HEK293 (cell line): ENCODE measurements at regions not wholly inside any gene's neighbourhood (a gene's known extent, or its start where the extent isn't known, plus 50 kb on each side); places are given as distances from the start of the nearest gene placed in this dataset.

Source experiments
- CTCF ChIA-PET: fragments of 350-600 bp; formaldehyde crosslinking; extraction: SDS; loops from one replicate; lab custom pipeline; 2021; ENCODE audit warnings: antibody characterized with exemption; lab: Yijun Ruan, JAX
- POLR2A ChIA-PET: fragments of 300-600 bp; formaldehyde crosslinking; extraction: SDS; loops from one replicate; lab custom pipeline; 2020; ENCODE audit warnings: antibody characterized with exemption, inconsistent platforms; lab: Yijun Ruan, JAX
- H3K27ac ChIP-seq: fragments of 200-500 bp; sonication (Bioruptor generic); 2 replicates; pipeline ENCODE4 v1.5.1; 2014; ENCODE audit warnings: low read depth, low read length, control low read depth, inconsistent platforms; ENCODE audit errors: extremely low read depth
- H3K36me3 ChIP-seq, 2 experiments: fragments of 200-500 bp in 1 of 2; sonication (Bioruptor generic) in 1 of 2; 1 replicate in 1 of 2; 2 replicates in 1 of 2; pipeline ENCODE4 v1.5.1; 2014 to 2017; ENCODE audit warnings: inconsistent platforms in 2 of 2, low read length in 2 of 2; ENCODE audit not compliant: control insufficient read depth in 2 of 2, insufficient read depth in 1 of 2
- H3K4me1 ChIP-seq: fragments of 200-500 bp; sonication (Bioruptor generic); 2 replicates; pipeline ENCODE4 v1.5.1; 2014; ENCODE audit warnings: mild to moderate bottlenecking, low read length, inconsistent platforms; ENCODE audit not compliant: control insufficient read depth, insufficient read depth
- H3K4me3 ChIP-seq: 2 replicates; pipeline ENCODE4 v1.5.1; 2011; ENCODE audit warnings: low read depth, mild to moderate bottlenecking, control low read depth, low read length, moderate library complexity
- H3K9me3 ChIP-seq: fragments of 200-500 bp; sonication (Bioruptor generic); 2 replicates; pipeline ENCODE4 v1.5.1; 2014; ENCODE audit warnings: low read depth, low read length, inconsistent platforms; ENCODE audit not compliant: control insufficient read depth, insufficient read depth
- KLF7 ChIP-seq: fragments of 450-650 bp; formaldehyde crosslinking; IDR thresholded peaks from 2 replicates; pipeline ENCODE4 v1.5.1; 2016; ENCODE audit warnings: missing biosample characterization, missing genetic modification characterization, borderline replicate concordance
- ZBTB10 ChIP-seq: fragments of 450-650 bp; formaldehyde crosslinking; IDR thresholded peaks from 2 replicates; pipeline ENCODE4 v1.5.1; 2016; ENCODE audit warnings: missing biosample characterization, missing genetic modification characterization
- ZBTB26 ChIP-seq: fragments of 450-650 bp; formaldehyde crosslinking; optimal IDR thresholded peaks from 2 replicates; pipeline ENCODE3; 2016; ENCODE audit warnings: missing biosample characterization, mild to moderate bottlenecking, missing genetic modification characterization
- ZBTB48 ChIP-seq: fragments of 450-650 bp; formaldehyde crosslinking; IDR thresholded peaks from 2 replicates; pipeline ENCODE4 v1.5.1; 2016; ENCODE audit warnings: missing biosample characterization, missing genetic modification characterization
- ZBTB8A ChIP-seq: fragments of 450-650 bp; formaldehyde crosslinking; IDR thresholded peaks from 2 replicates; pipeline ENCODE4 v1.5.1; 2016; ENCODE audit warnings: missing biosample characterization, missing genetic modification characterization
- ZFP41 ChIP-seq: fragments of 450-650 bp; formaldehyde crosslinking; IDR thresholded peaks from 2 replicates; pipeline ENCODE4 v1.5.1; 2016; ENCODE audit warnings: missing biosample characterization, missing genetic modification characterization, borderline replicate concordance
- ZNF132 ChIP-seq: fragments of 450-650 bp; formaldehyde crosslinking; IDR thresholded peaks from 2 replicates; pipeline ENCODE4 v1.5.1; 2017; ENCODE audit warnings: missing biosample characterization, missing genetic modification characterization, borderline replicate concordance
- ZNF26 ChIP-seq: fragments of 450-650 bp; formaldehyde crosslinking; IDR thresholded peaks from 2 replicates; pipeline ENCODE4 v1.5.1; 2016; ENCODE audit warnings: missing biosample characterization, missing genetic modification characterization
- ZNF280C ChIP-seq: fragments of 450-650 bp; formaldehyde crosslinking; IDR thresholded peaks from 2 replicates; pipeline ENCODE4 v1.5.1; 2016; ENCODE audit warnings: missing biosample characterization, missing genetic modification characterization
- ZNF423 ChIP-seq: fragments of 450-650 bp; formaldehyde crosslinking; IDR thresholded peaks from 2 replicates; pipeline ENCODE4 v1.5.1; 2016; ENCODE audit warnings: missing biosample characterization, missing genetic modification characterization
- ZNF513 ChIP-seq: fragments of 450-650 bp; IDR thresholded peaks from 2 replicates; pipeline ENCODE4 v1.5.1; 2018; ENCODE audit warnings: missing biosample characterization, missing genetic modification characterization
- ZNF555 ChIP-seq: fragments of 450-650 bp; formaldehyde crosslinking; conservative IDR thresholded peaks from 2 replicates; pipeline ENCODE4 v1.5.1; 2017; ENCODE audit warnings: missing biosample characterization, mild to moderate bottlenecking, missing genetic modification characterization, inconsistent platforms
- ZNF560 ChIP-seq: fragments of 450-650 bp; formaldehyde crosslinking; IDR thresholded peaks from 2 replicates; pipeline ENCODE4 v1.5.1; 2017; ENCODE audit warnings: missing biosample characterization, missing genetic modification characterization, borderline replicate concordance
- ZNF654 ChIP-seq: fragments of 450-650 bp; formaldehyde crosslinking; IDR thresholded peaks from 2 replicates; pipeline ENCODE4 v1.5.1; 2016; ENCODE audit warnings: low read depth, missing biosample characterization, missing genetic modification characterization
- ZNF658 ChIP-seq: fragments of 450-650 bp; formaldehyde crosslinking; IDR thresholded peaks from 2 replicates; pipeline ENCODE4; 2016; ENCODE audit warnings: missing biosample characterization, missing genetic modification characterization
- ZNF692 ChIP-seq: fragments of 450-650 bp; formaldehyde crosslinking; IDR thresholded peaks from 2 replicates; pipeline ENCODE4 v1.5.1; 2016; ENCODE audit warnings: missing biosample characterization, missing genetic modification characterization
- ZNF830 ChIP-seq: fragments of 450-650 bp; IDR thresholded peaks from 2 replicates; pipeline ENCODE4 v1.5.0; 2018; ENCODE audit warnings: missing biosample characterization, missing genetic modification characterization, low read depth, mild to moderate bottlenecking, moderate library complexity
- ZNF837 ChIP-seq: fragments of 450-650 bp; formaldehyde crosslinking; IDR thresholded peaks from 2 replicates; pipeline ENCODE4 v1.5.1; 2016; ENCODE audit warnings: missing biosample characterization, missing genetic modification characterization

GRCh38 chr5:1934801-1935429 lies 52.2 kb upstream of the IRX4 start (continued):
- TF ChIP-seq ZNF658 (tag by site-specific recombination) (no peak), ZNF560 (tag by site-specific recombination) (no peak)
- TF ChIP-seq, all 188 proteins: peak for 0

- POLR2A ChIA-PET, result no interaction called here
- H3K4me1 ChIP-seq, result no peaks in the 10 kb centered on the region
- no peaks in the 10 kb centered on the region for H3K9me3 ChIP-seq
- no peaks in the 10 kb centered on the region for H3K36me3 ChIP-seq
- H3K4me3 ChIP-seq, result no peak overlapping the region
- TF ChIP-seq ZNF830 (tag by site-specific recombination) (no peak), ZBTB10 (tag by site-specific recombination) (no peak), ZNF132 (tag by site-specific recombination) (no peak), ZNF280C (tag by site-specific recombination) (no peak), ZNF692 (tag by site-specific recombination) (no peak), ZBTB48 (no peak), KLF7 (tag by site-specific recombination) (no peak), ZBTB26 (tag by site-specific recombination) (no peak), ZNF837 (tag by site-specific recombination) (no peak), ZNF26 (tag by site-specific recombination) (no peak), ZFP41 (tag by site-specific recombination) (no peak), ZNF513 (tag by site-specific recombination) (no peak), ZNF654 (tag by site-specific recombination) (no peak), ZNF423 (tag by site-specific recombination) (no peak), ZBTB8A (tag by site-specific recombination) (no peak), ZNF555 (tag by site-specific recombination) (no peak)
- CTCF ChIA-PET, result no interaction called here
- no peak overlapping the region for H3K27ac ChIP-seq
Observed at GRCh38 chr5:1934056-1934394, 51.3 kb upstream of the IRX4 start.
